ENCODE measurements at regions not wholly inside any gene's neighbourhood (a gene's known extent, or its start where the extent isn't known, plus 50 kb on each side); places are given as distances from the start of the nearest gene placed in this dataset.

GRCh38 chr10:32167450-32167849, 111.2 kb upstream of the KIF5B start:
- no peak for ATAC-seq

- no peak for ATAC-seq
Observed at GRCh38 chr10:32166365-32166764, 110.1 kb upstream of the KIF5B start.

GRCh38 chr10:32163762-32164148, 107.5 kb upstream of the KIF5B start:
- ATAC-seq = no peak

GRCh38 chr10:32163071-32163761, 107.0 kb upstream of the KIF5B start:
- no peak for ATAC-seq

GRCh38 chr10:32161586-32161985, 105.4 kb upstream of the KIF5B start:
- ATAC-seq = no peak

GRCh38 chr10:32160864-32161263, 104.6 kb upstream of the KIF5B start:
- no peak for ATAC-seq

- no peak for ATAC-seq
Observed at GRCh38 chr10:32159264-32159663, 103.0 kb upstream of the KIF5B start.

GRCh38 chr10:32156031-32156495, 99.8 kb upstream of the KIF5B start:
- ATAC-seq = no peak

GRCh38 chr10:32155075-32155516, 98.9 kb upstream of the KIF5B start:
- no peak for ATAC-seq

- no peak for ATAC-seq
Observed at GRCh38 chr10:32153931-32154330, 97.7 kb upstream of the KIF5B start.

GRCh38 chr10:32153252-32153651, 97.0 kb upstream of the KIF5B start:
- ATAC-seq = no peak

- ATAC-seq = no peak
Observed at GRCh38 chr10:32151871-32152270, 95.6 kb upstream of the KIF5B start.

- ATAC-seq = no peak
Observed at GRCh38 chr10:32150532-32151101, 94.4 kb upstream of the KIF5B start.

- peak; percentile 55 to 60 for ATAC-seq
Observed at GRCh38 chr10:32149252-32149955, 93.2 kb upstream of the KIF5B start.

- ATAC-seq = no peak
Observed at GRCh38 chr10:32148864-32149251, 92.6 kb upstream of the KIF5B start.

GRCh38 chr10:32147730-32148129, 91.5 kb upstream of the KIF5B start:
- no peak for ATAC-seq

- no peak for ATAC-seq
Observed at GRCh38 chr10:32146166-32146565, 89.9 kb upstream of the KIF5B start.

GRCh38 chr10:32144817-32145688, 88.8 kb upstream of the KIF5B start:
- no peak for ATAC-seq

GRCh38 chr10:32143302-32143847, 87.2 kb upstream of the KIF5B start:
- no peak for ATAC-seq

- ATAC-seq = no peak
Observed at GRCh38 chr10:32142646-32143045, 86.4 kb upstream of the KIF5B start.

- ATAC-seq = no peak
Observed at GRCh38 chr10:32141018-32141807, 85.0 kb upstream of the KIF5B start.

- no peak for ATAC-seq
Observed at GRCh38 chr10:32140403-32140802, 84.2 kb upstream of the KIF5B start.
